Neural cell (in vitro differentiated cells): ENCODE measurements at regions not wholly inside any gene's neighbourhood (a gene's known extent, or its start where the extent isn't known, plus 50 kb on each side); places are given as distances from the start of the nearest gene placed in this dataset.

ENCODE experiments used
- H2AFZ ChIP-seq: fragments of 200-600, 300-800 bp; sonication (generic), shearing (Covaris generic); 2 replicates; pipeline ENCODE4 v1.6.0; 2014; ENCODE audit warnings: low read depth, mild to moderate bottlenecking, antibody characterized with exemption, low read length, moderate library complexity
- H3F3A ChIP-seq: fragments of 200-600 bp; shearing (Covaris generic); 2 replicates; pipeline ENCODE4 v1.6.1; 2016; ENCODE audit warnings: mild to moderate bottlenecking, moderate library complexity, mixed read lengths, antibody characterized with exemption, low read length; ENCODE audit not compliant: insufficient read depth, poor library complexity, severe bottlenecking
- H3K27ac ChIP-seq: fragments of 200-600, 300-800 bp; sonication (generic), shearing (Covaris generic); 2 replicates; pipeline ENCODE4 v1.5.1; 2014; ENCODE audit warnings: mild to moderate bottlenecking, low read length, moderate library complexity
- H3K27me3 ChIP-seq: fragments of 300-800, 200-600 bp; sonication (generic), shearing (Covaris generic); 2 replicates; pipeline ENCODE4 v1.6.0; 2014; ENCODE audit warnings: mild to moderate bottlenecking, low read depth, low read length, moderate library complexity; ENCODE audit not compliant: insufficient read depth
- H3K36me3 ChIP-seq: fragments of 300-800, 200-600 bp; sonication (generic), shearing (Covaris generic); 2 replicates; pipeline ENCODE4 v1.5.1; 2014; ENCODE audit warnings: mild to moderate bottlenecking, antibody characterized with exemption, low read length, moderate library complexity; ENCODE audit not compliant: insufficient read depth
- H3K4me2 ChIP-seq: fragments of 300-800, 200-600 bp; sonication (generic), shearing (Covaris generic); 2 replicates; pipeline ENCODE4 v1.6.0; 2014; ENCODE audit warnings: mild to moderate bottlenecking, low read length
- H3K4me3 ChIP-seq: fragments of 300-800, 200-600 bp; sonication (generic), shearing (Covaris generic); 2 replicates; pipeline ENCODE4 v1.5.1; 2014; ENCODE audit warnings: mild to moderate bottlenecking, low read length, moderate library complexity
- H3K79me2 ChIP-seq: fragments of 200-600 bp; shearing (Covaris generic); replicated peaks from 2 replicates; pipeline ENCODE4 v1.6.0; 2014; ENCODE audit warnings: mild to moderate bottlenecking, low read length, moderate library complexity; ENCODE audit not compliant: insufficient read depth
- H3K9ac ChIP-seq: fragments of 300-800, 200-600 bp; sonication (generic), shearing (Covaris generic); 2 replicates; pipeline ENCODE4 v1.6.1; 2016; ENCODE audit warnings: mild to moderate bottlenecking, low read length, mixed read lengths
- H3K9me2 ChIP-seq: fragments of 200-600 bp; shearing (Covaris generic); 2 replicates; pipeline ENCODE4 v1.6.1; 2016; ENCODE audit warnings: mild to moderate bottlenecking, low read length, mixed read lengths; ENCODE audit not compliant: insufficient read depth
- H3K9me3 ChIP-seq: fragments of 200-600, 300-800 bp; sonication (generic), shearing (Covaris generic); 2 replicates; pipeline ENCODE4 v1.6.1; 2016; ENCODE audit warnings: mild to moderate bottlenecking, mixed run types, low read length, moderate library complexity, mixed read lengths
- H4K20me1 ChIP-seq: fragments of 200-600 bp; shearing (Covaris generic); 2 replicates; pipeline ENCODE4 v1.6.1; 2016; ENCODE audit warnings: mild to moderate bottlenecking, mixed run types; ENCODE audit not compliant: insufficient read depth
- EP300 ChIP-seq: fragments of 450-650 bp; conservative IDR thresholded peaks from 2 replicates; pipeline ENCODE4 v1.6.1; 2014; ENCODE audit warnings: antibody characterized with exemption, mild to moderate bottlenecking, moderate library complexity; ENCODE audit not compliant: poor library complexity, severe bottlenecking
- EZH2 ChIP-seq: fragments of 200-600, 300-800 bp; shearing (Covaris generic), sonication (generic); IDR thresholded peaks from 2 replicates; pipeline ENCODE4 v1.6.1; 2014; ENCODE audit warnings: antibody characterized with exemption, low read length, borderline replicate concordance, mild to moderate bottlenecking; ENCODE audit not compliant: insufficient read depth, poor library complexity, severe bottlenecking
- MXI1 ChIP-seq: fragments of 450-650 bp; conservative IDR thresholded peaks from 2 replicates; pipeline ENCODE4 v1.6.1; 2014; ENCODE audit warnings: antibody characterized with exemption, mild to moderate bottlenecking; ENCODE audit not compliant: poor library complexity, severe bottlenecking
- POLR2AphosphoS5 ChIP-seq: IDR thresholded peaks from 2 replicates; pipeline ENCODE4 v1.6.1; 2012
- RAD21 ChIP-seq: fragments of 450-650 bp; conservative IDR thresholded peaks from 2 replicates; pipeline ENCODE4 v1.6.1; 2014; ENCODE audit warnings: antibody characterized with exemption, mild to moderate bottlenecking, moderate library complexity
- SMC3 ChIP-seq: fragments of 450-650 bp; conservative IDR thresholded peaks from 2 replicates; pipeline ENCODE4 v1.6.1; 2014; ENCODE audit warnings: antibody characterized with exemption, mild to moderate bottlenecking, moderate library complexity; ENCODE audit not compliant: poor library complexity
- TAF1 ChIP-seq: IDR thresholded peaks from 2 replicates; pipeline ENCODE4 v1.6.1; 2012; ENCODE audit warnings: low read depth
- TF ChIP-seq, protein P1 (sequence below): IDR thresholded peaks from 2 replicates; pipeline ENCODE4 v1.6.1; 2012; ENCODE audit warnings: borderline replicate concordance
- TF ChIP-seq, protein P2 (sequence below): fragments of 450-650 bp; IDR thresholded peaks from 2 replicates; pipeline ENCODE4 v1.5.1; 2014; ENCODE audit warnings: antibody characterized with exemption, mild to moderate bottlenecking, moderate library complexity; ENCODE audit not compliant: poor library complexity, severe bottlenecking

DNA sequence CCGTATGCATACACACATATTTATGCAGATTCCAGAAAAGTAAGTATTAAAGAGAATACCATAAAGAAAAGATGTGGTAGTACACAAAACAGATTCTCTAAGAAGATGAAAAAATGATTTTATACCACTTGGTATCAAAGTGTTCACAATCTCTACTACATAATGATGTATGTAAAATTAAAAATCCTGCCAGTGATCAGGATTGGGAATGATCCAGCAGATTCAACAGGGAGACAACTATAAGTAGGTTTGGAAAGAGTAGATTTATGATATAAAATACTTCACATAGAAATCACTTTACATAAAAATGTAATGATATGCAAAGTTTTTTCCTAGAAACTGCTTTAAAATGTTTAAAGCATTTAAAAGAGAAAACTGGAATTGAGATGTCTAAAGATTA lies 447.0 kb downstream of the CNTNAP4 start:
- no peak overlapping the region for H3K27ac ChIP-seq
- no peak overlapping the region for H3K4me3 ChIP-seq
- H3K9me2 ChIP-seq, result no peaks in the 10 kb centered on the region
- H4K20me1 ChIP-seq, result no peaks in the 10 kb centered on the region
- no peaks in the 10 kb centered on the region for H3K36me3 ChIP-seq
- H2AFZ ChIP-seq, result no peak overlapping the region
- no peak overlapping the region for H3K4me2 ChIP-seq
- no peaks in the 10 kb centered on the region for H3K9me3 ChIP-seq
- H3F3A ChIP-seq, result no peaks in the 10 kb centered on the region
- TF ChIP-seq EZH2 (no peak), POLR2AphosphoS5 (no peak), MXI1 (no peak), TAF1 (no peak), RAD21 (no peak), EP300 (no peak), SMC3 (no peak)
- TF ChIP-seq, protein P1, sequence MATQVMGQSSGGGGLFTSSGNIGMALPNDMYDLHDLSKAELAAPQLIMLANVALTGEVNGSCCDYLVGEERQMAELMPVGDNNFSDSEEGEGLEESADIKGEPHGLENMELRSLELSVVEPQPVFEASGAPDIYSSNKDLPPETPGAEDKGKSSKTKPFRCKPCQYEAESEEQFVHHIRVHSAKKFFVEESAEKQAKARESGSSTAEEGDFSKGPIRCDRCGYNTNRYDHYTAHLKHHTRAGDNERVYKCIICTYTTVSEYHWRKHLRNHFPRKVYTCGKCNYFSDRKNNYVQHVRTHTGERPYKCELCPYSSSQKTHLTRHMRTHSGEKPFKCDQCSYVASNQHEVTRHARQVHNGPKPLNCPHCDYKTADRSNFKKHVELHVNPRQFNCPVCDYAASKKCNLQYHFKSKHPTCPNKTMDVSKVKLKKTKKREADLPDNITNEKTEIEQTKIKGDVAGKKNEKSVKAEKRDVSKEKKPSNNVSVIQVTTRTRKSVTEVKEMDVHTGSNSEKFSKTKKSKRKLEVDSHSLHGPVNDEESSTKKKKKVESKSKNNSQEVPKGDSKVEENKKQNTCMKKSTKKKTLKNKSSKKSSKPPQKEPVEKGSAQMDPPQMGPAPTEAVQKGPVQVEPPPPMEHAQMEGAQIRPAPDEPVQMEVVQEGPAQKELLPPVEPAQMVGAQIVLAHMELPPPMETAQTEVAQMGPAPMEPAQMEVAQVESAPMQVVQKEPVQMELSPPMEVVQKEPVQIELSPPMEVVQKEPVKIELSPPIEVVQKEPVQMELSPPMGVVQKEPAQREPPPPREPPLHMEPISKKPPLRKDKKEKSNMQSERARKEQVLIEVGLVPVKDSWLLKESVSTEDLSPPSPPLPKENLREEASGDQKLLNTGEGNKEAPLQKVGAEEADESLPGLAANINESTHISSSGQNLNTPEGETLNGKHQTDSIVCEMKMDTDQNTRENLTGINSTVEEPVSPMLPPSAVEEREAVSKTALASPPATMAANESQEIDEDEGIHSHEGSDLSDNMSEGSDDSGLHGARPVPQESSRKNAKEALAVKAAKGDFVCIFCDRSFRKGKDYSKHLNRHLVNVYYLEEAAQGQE, result no peak
- H3K27me3 ChIP-seq, result no peaks in the 10 kb centered on the region
- no peaks in the 10 kb centered on the region for H3K79me2 ChIP-seq
- H3K9ac ChIP-seq, result no peak overlapping the region

DNA sequence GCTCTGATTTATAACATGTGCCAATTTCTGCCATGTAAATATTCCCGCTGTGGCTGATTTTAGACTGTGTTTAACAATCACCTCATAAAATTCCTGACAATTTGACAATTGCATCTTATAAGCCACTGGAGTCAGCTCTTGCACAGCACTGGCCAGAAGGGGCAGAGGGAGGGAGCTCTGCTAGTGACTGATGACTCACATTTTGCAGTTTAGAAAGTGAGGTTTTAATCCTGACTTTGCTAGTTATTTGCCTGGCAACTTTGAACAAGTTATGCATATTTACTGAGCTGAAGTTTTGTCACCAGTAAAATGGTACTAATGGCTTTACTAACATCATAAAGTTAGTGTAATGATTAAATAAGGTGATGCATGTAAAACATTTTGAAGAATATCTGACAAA lies 452.3 kb downstream of the CNTNAP4 start:
- Histone ChIP-seq H3K9me2 (no peaks in the 10 kb centered on the region), H2AFZ (no peak overlapping the region), H3K9me3 (no peaks in the 10 kb centered on the region), H3K36me3 (no peaks in the 10 kb centered on the region), H3K27me3 (no peaks in the 10 kb centered on the region), H3K27ac (no peak overlapping the region), H3K4me2 (no peak overlapping the region), H3K9ac (no peak overlapping the region), H3F3A (no peaks in the 10 kb centered on the region), H3K79me2 (no peaks in the 10 kb centered on the region), H4K20me1 (no peaks in the 10 kb centered on the region), H3K4me3 (no peak overlapping the region)
- no peak for TF ChIP-seq EZH2
- no peak for TF ChIP-seq TAF1
- no peak for TF ChIP-seq MXI1
- TF ChIP-seq SMC3, result no peak
- TF ChIP-seq POLR2AphosphoS5, result no peak
- TF ChIP-seq, protein P2, sequence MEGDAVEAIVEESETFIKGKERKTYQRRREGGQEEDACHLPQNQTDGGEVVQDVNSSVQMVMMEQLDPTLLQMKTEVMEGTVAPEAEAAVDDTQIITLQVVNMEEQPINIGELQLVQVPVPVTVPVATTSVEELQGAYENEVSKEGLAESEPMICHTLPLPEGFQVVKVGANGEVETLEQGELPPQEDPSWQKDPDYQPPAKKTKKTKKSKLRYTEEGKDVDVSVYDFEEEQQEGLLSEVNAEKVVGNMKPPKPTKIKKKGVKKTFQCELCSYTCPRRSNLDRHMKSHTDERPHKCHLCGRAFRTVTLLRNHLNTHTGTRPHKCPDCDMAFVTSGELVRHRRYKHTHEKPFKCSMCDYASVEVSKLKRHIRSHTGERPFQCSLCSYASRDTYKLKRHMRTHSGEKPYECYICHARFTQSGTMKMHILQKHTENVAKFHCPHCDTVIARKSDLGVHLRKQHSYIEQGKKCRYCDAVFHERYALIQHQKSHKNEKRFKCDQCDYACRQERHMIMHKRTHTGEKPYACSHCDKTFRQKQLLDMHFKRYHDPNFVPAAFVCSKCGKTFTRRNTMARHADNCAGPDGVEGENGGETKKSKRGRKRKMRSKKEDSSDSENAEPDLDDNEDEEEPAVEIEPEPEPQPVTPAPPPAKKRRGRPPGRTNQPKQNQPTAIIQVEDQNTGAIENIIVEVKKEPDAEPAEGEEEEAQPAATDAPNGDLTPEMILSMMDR, result no peak
- no peak for TF ChIP-seq RAD21
- TF ChIP-seq, protein P1, result no peak
- TF ChIP-seq EP300, result no peak
